ENCODE measurements at regions not wholly inside any gene's neighbourhood (a gene's known extent, or its start where the extent isn't known, plus 50 kb on each side); places are given as distances from the start of the nearest gene placed in this dataset.

- no peaks in the 10 kb centered on the region for H3K36me3 ChIP-seq (ENCODE audit: low read depth, low read length)
- no peak overlapping the region for H3K9ac ChIP-seq (ENCODE audit: low read length)
- H3K4me3 ChIP-seq (ENCODE audit: low read length) = no peak overlapping the region
- no peak overlapping the region for H3K4me2 ChIP-seq (ENCODE audit: low read length)
- H3K27ac ChIP-seq (ENCODE audit: low read length) = no peak overlapping the region
- no peak overlapping the region for H2AFZ ChIP-seq (ENCODE audit: low read length)
- no peak for DNase-seq
- H3K4me1 ChIP-seq (ENCODE audit: insufficient read depth, low read length) = no peaks in the 10 kb centered on the region
- no TSS peak for BruUV-seq (replicated peaks)
- H3K9me3 ChIP-seq (ENCODE audit: low read length) = peaks cover 3% of the 10 kb centered on the region; the same call in 1 of the 2 replicates
- no peaks in the 10 kb centered on the region for H3K9me2 ChIP-seq (replicated peaks; ENCODE audit: low read length)
- ChIA-PET POLR2A (ENCODE audit: unreplicated experiment) (no interaction called here), CTCF (no interaction called here)
- intact Hi-C loops (cut with micrococcal nuclease) = no loop called here
- TF ChIP-seq CTCF (conservative IDR thresholded peaks at IDR 0.05; ENCODE audit: low read depth, low read length) = no peak
- TF ChIP-seq EZH2phosphoT487 (IDR thresholded peaks at IDR 0.05; ENCODE audit: borderline replicate concordance, low read length) = no peak
- no peak for TF ChIP-seq EZH2 (IDR thresholded peaks at IDR 0.05; ENCODE audit: low read length, unreplicated experiment)
- no peaks in the 10 kb centered on the region for H4K20me1 ChIP-seq (ENCODE audit: low read length)
- H3F3A ChIP-seq (ENCODE audit: low read length, unreplicated experiment) = no peaks in the 10 kb centered on the region
- no peaks in the 10 kb centered on the region for H3K27me3 ChIP-seq (ENCODE audit: low read length)
- no peak for ATAC-seq
- no peaks in the 10 kb centered on the region for H3K79me2 ChIP-seq (ENCODE audit: low read length)
Measured at GRCh38 chr20:29687438-29687837, 1570.0 kb upstream of the DEFB115 start.

- H2AFZ ChIP-seq (ENCODE audit: low read length) = peak overlapping the region; percentile 26; the same call in 1 of the 2 replicates
- no peaks in the 10 kb centered on the region for H3K36me3 ChIP-seq (ENCODE audit: low read depth, low read length)
- no TSS peak for BruUV-seq (replicated peaks)
- no peaks in the 10 kb centered on the region for H4K20me1 ChIP-seq (ENCODE audit: low read length)
- intact Hi-C loops (cut with micrococcal nuclease) = no loop called here
- H3K9me2 ChIP-seq (replicated peaks; ENCODE audit: low read length) = no peaks in the 10 kb centered on the region
- no peaks in the 10 kb centered on the region for H3K27me3 ChIP-seq (ENCODE audit: low read length)
- DNase-seq (peak; percentile 9), ATAC-seq (no peak)
- no peak overlapping the region for H3K4me3 ChIP-seq (ENCODE audit: low read length)
- no peaks in the 10 kb centered on the region for H3K4me1 ChIP-seq (ENCODE audit: insufficient read depth, low read length)
- ChIA-PET CTCF (no interaction called here), POLR2A (ENCODE audit: unreplicated experiment) (no interaction called here)
- peaks cover 3% of the 10 kb centered on the region; the same call in 1 of the 2 replicates for H3K9me3 ChIP-seq (ENCODE audit: low read length)
- no peaks in the 10 kb centered on the region for H3F3A ChIP-seq (ENCODE audit: low read length, unreplicated experiment)
- no peak overlapping the region for H3K9ac ChIP-seq (ENCODE audit: low read length)
- TF ChIP-seq CTCF (conservative IDR thresholded peaks at IDR 0.05; ENCODE audit: low read depth, low read length) (no peak), EZH2 (IDR thresholded peaks at IDR 0.05; ENCODE audit: low read length, unreplicated experiment) (no peak), EZH2phosphoT487 (IDR thresholded peaks at IDR 0.05; ENCODE audit: borderline replicate concordance, low read length) (no peak)
- H3K27ac ChIP-seq (ENCODE audit: low read length) = no peak overlapping the region
- peak overlapping the region; percentile 34; the same call in 1 of the 2 replicates for H3K4me2 ChIP-seq (ENCODE audit: low read length)
- no peaks in the 10 kb centered on the region for H3K79me2 ChIP-seq (ENCODE audit: low read length)
Measured at GRCh38 chr20:29689411-29690225, 1567.8 kb upstream of the DEFB115 start.

GRCh38 chr20:29690274-29690673, 1567.2 kb upstream of the DEFB115 start:
- no TSS peak for BruUV-seq (replicated peaks)
- Histone ChIP-seq H3K4me3 (ENCODE audit: low read length) (no peak overlapping the region), H3K4me2 (ENCODE audit: low read length) (no peak overlapping the region), H3K27me3 (ENCODE audit: low read length) (no peaks in the 10 kb centered on the region), H3K79me2 (ENCODE audit: low read length) (no peaks in the 10 kb centered on the region), H3K9ac (ENCODE audit: low read length) (no peak overlapping the region), H2AFZ (ENCODE audit: low read length) (peak overlapping the region; percentile 26; the same call in 1 of the 2 replicates), H3F3A (ENCODE audit: low read length, unreplicated experiment) (no peaks in the 10 kb centered on the region), H3K9me2 (replicated peaks; ENCODE audit: low read length) (no peaks in the 10 kb centered on the region), H3K36me3 (ENCODE audit: low read depth, low read length) (no peaks in the 10 kb centered on the region), H3K27ac (ENCODE audit: low read length) (no peak overlapping the region), H3K9me3 (ENCODE audit: low read length) (peaks cover 3% of the 10 kb centered on the region; the same call in 1 of the 2 replicates), H3K4me1 (ENCODE audit: insufficient read depth, low read length) (no peaks in the 10 kb centered on the region), H4K20me1 (ENCODE audit: low read length) (no peaks in the 10 kb centered on the region)
- DNase-seq (no peak), ATAC-seq (no peak)
- intact Hi-C loops (cut with micrococcal nuclease) = no loop called here
- ChIA-PET POLR2A (ENCODE audit: unreplicated experiment) (no interaction called here), CTCF (no interaction called here)
- TF ChIP-seq CTCF (conservative IDR thresholded peaks at IDR 0.05; ENCODE audit: low read depth, low read length) (no peak), EZH2 (IDR thresholded peaks at IDR 0.05; ENCODE audit: low read length, unreplicated experiment) (no peak), EZH2phosphoT487 (IDR thresholded peaks at IDR 0.05; ENCODE audit: borderline replicate concordance, low read length) (no peak)

All from PC-3 (cell line).